ENCODE measurements at regions not wholly inside any gene's neighbourhood (a gene's known extent, or its start where the extent isn't known, plus 50 kb on each side); places are given as distances from the start of the nearest gene placed in this dataset.

- Histone ChIP-seq H3K36me3 (ENCODE audit: control insufficient read depth, insufficient read depth, low read length) (no peaks in the 10 kb centered on the region), H3K4me3 (ENCODE audit: low read depth, low read length) (no peak overlapping the region), H3K27me3 (ENCODE audit: control insufficient read depth, insufficient read depth, low read length) (peaks cover 2% of the 10 kb centered on the region), H3K27ac (ENCODE audit: low read depth, low read length) (no peak overlapping the region), H3K4me1 (ENCODE audit: control insufficient read depth, insufficient read depth, low read length) (no peaks in the 10 kb centered on the region), H3K9me3 (ENCODE audit: control insufficient read depth, insufficient read depth, low read length) (no peaks in the 10 kb centered on the region)
- peak in 3 of 6 donors; percentile 2 to 51 (median 42) for DNase-seq (ENCODE audit: low read depth in 4 of 6, low spot score in 6 of 6)
- WGBS (ENCODE audit: insufficient coverage) = 25% methylated on average over 2 of the region's 2 CpGs
Measured at GRCh38 chrX:35664833-35665232, 133.3 kb upstream of the MAGEB16 start.

GRCh38 chrX:35665311-35665710 is 132.8 kb upstream of the MAGEB16 start:
- Histone ChIP-seq H3K4me1 (ENCODE audit: control insufficient read depth, insufficient read depth, low read length) (no peaks in the 10 kb centered on the region), H3K36me3 (ENCODE audit: control insufficient read depth, insufficient read depth, low read length) (no peaks in the 10 kb centered on the region), H3K4me3 (ENCODE audit: low read depth, low read length) (no peak overlapping the region), H3K9me3 (ENCODE audit: control insufficient read depth, insufficient read depth, low read length) (no peaks in the 10 kb centered on the region), H3K27ac (ENCODE audit: low read depth, low read length) (no peak overlapping the region), H3K27me3 (ENCODE audit: control insufficient read depth, insufficient read depth, low read length) (peaks cover 2% of the 10 kb centered on the region)
- no peak for DNase-seq (ENCODE audit: low read depth in 4 of 6, low spot score in 6 of 6)

- no peak for DNase-seq (ENCODE audit: low read depth in 4 of 6, low spot score in 6 of 6)
- Histone ChIP-seq H3K36me3 (ENCODE audit: control insufficient read depth, insufficient read depth, low read length) (no peaks in the 10 kb centered on the region), H3K4me1 (ENCODE audit: control insufficient read depth, insufficient read depth, low read length) (no peaks in the 10 kb centered on the region), H3K9me3 (ENCODE audit: control insufficient read depth, insufficient read depth, low read length) (no peaks in the 10 kb centered on the region), H3K4me3 (ENCODE audit: low read depth, low read length) (no peak overlapping the region), H3K27ac (ENCODE audit: low read depth, low read length) (no peak overlapping the region), H3K27me3 (ENCODE audit: control insufficient read depth, insufficient read depth, low read length) (no peaks in the 10 kb centered on the region)
- no CpG with 5 or more reads among the region's 5 CpGs for WGBS (ENCODE audit: insufficient coverage)
Measured at GRCh38 chrX:35670889-35671288, 127.3 kb upstream of the MAGEB16 start.

GRCh38 chrX:35675151-35675550 is 123.0 kb upstream of the MAGEB16 start:
- no CpG with 5 or more reads among the region's 2 CpGs for WGBS (ENCODE audit: insufficient coverage)
- no peak overlapping the region for H3K27ac ChIP-seq (ENCODE audit: low read depth, low read length)
- no peak overlapping the region for H3K4me3 ChIP-seq (ENCODE audit: low read depth, low read length)
- DNase-seq (ENCODE audit: low read depth in 4 of 6, low spot score in 6 of 6) = no peak
- no peaks in the 10 kb centered on the region for H3K9me3 ChIP-seq (ENCODE audit: control insufficient read depth, insufficient read depth, low read length)
- no peaks in the 10 kb centered on the region for H3K4me1 ChIP-seq (ENCODE audit: control insufficient read depth, insufficient read depth, low read length)
- H3K27me3 ChIP-seq (ENCODE audit: control insufficient read depth, insufficient read depth, low read length) = no peaks in the 10 kb centered on the region
- no peaks in the 10 kb centered on the region for H3K36me3 ChIP-seq (ENCODE audit: control insufficient read depth, insufficient read depth, low read length)

- Histone ChIP-seq H3K4me3 (ENCODE audit: low read depth, low read length) (no peak overlapping the region), H3K9me3 (ENCODE audit: control insufficient read depth, insufficient read depth, low read length) (no peaks in the 10 kb centered on the region), H3K4me1 (ENCODE audit: control insufficient read depth, insufficient read depth, low read length) (no peaks in the 10 kb centered on the region), H3K36me3 (ENCODE audit: control insufficient read depth, insufficient read depth, low read length) (no peaks in the 10 kb centered on the region), H3K27me3 (ENCODE audit: control insufficient read depth, insufficient read depth, low read length) (peaks cover 3% of the 10 kb centered on the region), H3K27ac (ENCODE audit: low read depth, low read length) (no peak overlapping the region)
- no peak for DNase-seq (ENCODE audit: low read depth in 4 of 6, low spot score in 6 of 6)
- 89% methylated on average over 3 of the region's 3 CpGs for WGBS (ENCODE audit: insufficient coverage)
Measured at GRCh38 chrX:35680940-35681346, 117.2 kb upstream of the MAGEB16 start.

- no peaks in the 10 kb centered on the region for H3K4me1 ChIP-seq (ENCODE audit: control insufficient read depth, insufficient read depth, low read length)
- H3K27ac ChIP-seq (ENCODE audit: low read depth, low read length) = no peak overlapping the region
- no peaks in the 10 kb centered on the region for H3K36me3 ChIP-seq (ENCODE audit: control insufficient read depth, insufficient read depth, low read length)
- DNase-seq (ENCODE audit: low read depth in 4 of 6, low spot score in 6 of 6) = no peak
- 9% methylated on average over 1 of the region's 2 CpGs for WGBS (ENCODE audit: insufficient coverage)
- peaks cover 3% of the 10 kb centered on the region for H3K27me3 ChIP-seq (ENCODE audit: control insufficient read depth, insufficient read depth, low read length)
- no peak overlapping the region for H3K4me3 ChIP-seq (ENCODE audit: low read depth, low read length)
- no peaks in the 10 kb centered on the region for H3K9me3 ChIP-seq (ENCODE audit: control insufficient read depth, insufficient read depth, low read length)
Measured at GRCh38 chrX:35682476-35682875, 115.7 kb upstream of the MAGEB16 start.

GRCh38 chrX:35696760-35697234 is 101.3 kb upstream of the MAGEB16 start:
- H3K4me3 ChIP-seq (ENCODE audit: low read depth, low read length) = no peak overlapping the region
- no peaks in the 10 kb centered on the region for H3K4me1 ChIP-seq (ENCODE audit: control insufficient read depth, insufficient read depth, low read length)
- no peak overlapping the region for H3K27ac ChIP-seq (ENCODE audit: low read depth, low read length)
- H3K27me3 ChIP-seq (ENCODE audit: control insufficient read depth, insufficient read depth, low read length) = no peaks in the 10 kb centered on the region
- H3K36me3 ChIP-seq (ENCODE audit: control insufficient read depth, insufficient read depth, low read length) = no peaks in the 10 kb centered on the region
- no peaks in the 10 kb centered on the region for H3K9me3 ChIP-seq (ENCODE audit: control insufficient read depth, insufficient read depth, low read length)
- DNase-seq (ENCODE audit: low read depth in 4 of 6, low spot score in 6 of 6) = no peak
- no CpG with 5 or more reads among the region's 2 CpGs for WGBS (ENCODE audit: insufficient coverage)

- 100% methylated on average over 1 of the region's 2 CpGs for WGBS (ENCODE audit: insufficient coverage)
- Histone ChIP-seq H3K27ac (ENCODE audit: low read depth, low read length) (no peak overlapping the region), H3K4me1 (ENCODE audit: control insufficient read depth, insufficient read depth, low read length) (no peaks in the 10 kb centered on the region), H3K36me3 (ENCODE audit: control insufficient read depth, insufficient read depth, low read length) (no peaks in the 10 kb centered on the region), H3K4me3 (ENCODE audit: low read depth, low read length) (no peak overlapping the region), H3K27me3 (ENCODE audit: control insufficient read depth, insufficient read depth, low read length) (no peaks in the 10 kb centered on the region), H3K9me3 (ENCODE audit: control insufficient read depth, insufficient read depth, low read length) (no peaks in the 10 kb centered on the region)
- no peak for DNase-seq (ENCODE audit: low read depth in 4 of 6, low spot score in 6 of 6)
Measured at GRCh38 chrX:35699642-35700041, 98.5 kb upstream of the MAGEB16 start.

GRCh38 chrX:35700121-35700520 is 98.0 kb upstream of the MAGEB16 start:
- H3K4me1 ChIP-seq (ENCODE audit: control insufficient read depth, insufficient read depth, low read length) = no peaks in the 10 kb centered on the region
- no CpG with 5 or more reads among the region's 1 CpG for WGBS (ENCODE audit: insufficient coverage)
- DNase-seq (ENCODE audit: low read depth in 4 of 6, low spot score in 6 of 6) = no peak
- H3K36me3 ChIP-seq (ENCODE audit: control insufficient read depth, insufficient read depth, low read length) = no peaks in the 10 kb centered on the region
- H3K4me3 ChIP-seq (ENCODE audit: low read depth, low read length) = no peak overlapping the region
- H3K9me3 ChIP-seq (ENCODE audit: control insufficient read depth, insufficient read depth, low read length) = no peaks in the 10 kb centered on the region
- no peak overlapping the region for H3K27ac ChIP-seq (ENCODE audit: low read depth, low read length)
- no peaks in the 10 kb centered on the region for H3K27me3 ChIP-seq (ENCODE audit: control insufficient read depth, insufficient read depth, low read length)

GRCh38 chrX:35711281-35711680 is 86.9 kb upstream of the MAGEB16 start:
- no peaks in the 10 kb centered on the region for H3K9me3 ChIP-seq (ENCODE audit: control insufficient read depth, insufficient read depth, low read length)
- H3K27me3 ChIP-seq (ENCODE audit: control insufficient read depth, insufficient read depth, low read length) = no peaks in the 10 kb centered on the region
- DNase-seq (ENCODE audit: low read depth in 4 of 6, low spot score in 6 of 6) = no peak
- H3K4me1 ChIP-seq (ENCODE audit: control insufficient read depth, insufficient read depth, low read length) = no peaks in the 10 kb centered on the region
- H3K36me3 ChIP-seq (ENCODE audit: control insufficient read depth, insufficient read depth, low read length) = no peaks in the 10 kb centered on the region
- H3K4me3 ChIP-seq (ENCODE audit: low read depth, low read length) = no peak overlapping the region
- no peak overlapping the region for H3K27ac ChIP-seq (ENCODE audit: low read depth, low read length)

Data from spinal cord (tissue), 9 donors.